Cardiac muscle cell (in vitro differentiated cells and primary cell): ENCODE measurements at regions not wholly inside any gene's neighbourhood (a gene's known extent, or its start where the extent isn't known, plus 50 kb on each side); places are given as distances from the start of the nearest gene placed in this dataset.

Experiments used
- DNase-seq, 2 donors: peaks; one replicate each; pipeline versions ENCODE4 v3.0.0 to v3.0.0-alpha.2; 2010 to 2017; ENCODE audit warnings: low read depth in 1 of 2, low spot score in 1 of 2
- H3K27ac ChIP-seq: fragments of 200-600 bp; sonication (generic); 2 replicates; pipeline ENCODE4 v1.5.1; 2016
- H3K27me3 ChIP-seq: fragments of 200-600 bp; sonication (generic); 2 replicates; pipeline ENCODE4 v1.6.0; 2016; ENCODE audit warnings: control low read depth
- H3K36me3 ChIP-seq: fragments of 200-600 bp; sonication (generic); 2 replicates; pipeline ENCODE4 v1.5.1; 2016; ENCODE audit warnings: control low read depth
- H3K4me1 ChIP-seq: fragments of 200-600 bp; sonication (generic); 2 replicates; pipeline ENCODE4 v1.8.1; 2017; ENCODE audit warnings: low read depth, mild to moderate bottlenecking, mixed run types
- H3K4me3 ChIP-seq: fragments of 200-600 bp; sonication (generic); 2 replicates; pipeline ENCODE4 v1.5.1; 2016; ENCODE audit warnings: mild to moderate bottlenecking
- H3K9me3 ChIP-seq: fragments of 200-600 bp; sonication (generic); 2 replicates; pipeline ENCODE4 v1.5.1; 2017; ENCODE audit warnings: low read depth, mild to moderate bottlenecking, control low read depth
- CTCF ChIP-seq: IDR thresholded peaks from 2 replicates; pipeline ENCODE4 v1.5.1; 2012; ENCODE audit warnings: low read depth, mild to moderate bottlenecking, low read length

- Histone ChIP-seq H3K27me3 (no peaks in the 10 kb centered on the region), H3K9me3 (no peaks in the 10 kb centered on the region), H3K36me3 (no peaks in the 10 kb centered on the region), H3K4me1 (peaks cover 5% of the 10 kb centered on the region), H3K4me3 (no peak overlapping the region), H3K27ac (no peak overlapping the region)
- no peak for DNase-seq
- no peak for TF ChIP-seq CTCF
Measured at GRCh38 chr6:168989421-168989820, 264.2 kb downstream of the THBS2 start.

GRCh38 chr6:168988801-168989200 lies 264.8 kb downstream of the THBS2 start:
- peak in 1 of 2 donors; percentile 82 for DNase-seq
- no peak for TF ChIP-seq CTCF
- Histone ChIP-seq H3K9me3 (no peaks in the 10 kb centered on the region), H3K36me3 (no peaks in the 10 kb centered on the region), H3K4me3 (no peak overlapping the region), H3K27me3 (no peaks in the 10 kb centered on the region), H3K27ac (no peak overlapping the region), H3K4me1 (peaks cover 5% of the 10 kb centered on the region)

- no peak for DNase-seq
- Histone ChIP-seq H3K36me3 (no peaks in the 10 kb centered on the region), H3K4me3 (no peak overlapping the region), H3K27me3 (no peaks in the 10 kb centered on the region), H3K9me3 (no peaks in the 10 kb centered on the region), H3K4me1 (peaks cover 5% of the 10 kb centered on the region), H3K27ac (no peak overlapping the region)
- no peak for TF ChIP-seq CTCF
Measured at GRCh38 chr6:168988280-168988679, 265.4 kb downstream of the THBS2 start.

GRCh38 chr6:168985705-168986104 lies 267.9 kb downstream of the THBS2 start:
- H3K9me3 ChIP-seq, result no peaks in the 10 kb centered on the region
- H3K27ac ChIP-seq, result no peak overlapping the region
- no peak for TF ChIP-seq CTCF
- no peak for DNase-seq
- H3K36me3 ChIP-seq, result no peaks in the 10 kb centered on the region
- H3K27me3 ChIP-seq, result no peaks in the 10 kb centered on the region
- no peak overlapping the region for H3K4me3 ChIP-seq
- peaks cover 5% of the 10 kb centered on the region for H3K4me1 ChIP-seq

GRCh38 chr6:168983925-168984324 lies 269.7 kb downstream of the THBS2 start:
- no peaks in the 10 kb centered on the region for H3K36me3 ChIP-seq
- TF ChIP-seq CTCF, result no peak
- H3K4me3 ChIP-seq, result no peak overlapping the region
- no peaks in the 10 kb centered on the region for H3K27me3 ChIP-seq
- DNase-seq, result no peak
- no peaks in the 10 kb centered on the region for H3K4me1 ChIP-seq
- H3K9me3 ChIP-seq, result no peaks in the 10 kb centered on the region
- no peak overlapping the region for H3K27ac ChIP-seq

GRCh38 chr6:168981187-168981586 lies 272.5 kb downstream of the THBS2 start:
- Histone ChIP-seq H3K36me3 (no peaks in the 10 kb centered on the region), H3K4me1 (no peaks in the 10 kb centered on the region), H3K27me3 (no peaks in the 10 kb centered on the region), H3K4me3 (no peak overlapping the region), H3K27ac (no peak overlapping the region), H3K9me3 (no peaks in the 10 kb centered on the region)
- no peak for TF ChIP-seq CTCF
- DNase-seq, result no peak
